Pancreas (tissue), 10 donors: ENCODE measurements at regions not wholly inside any gene's neighbourhood (a gene's known extent, or its start where the extent isn't known, plus 50 kb on each side); places are given as distances from the start of the nearest gene placed in this dataset.

ENCODE experiments used
- ATAC-seq, 4 donors: fragments of 200-7000 bp; cut with Tn5 transposase; one replicate each; pipeline versions ENCODE4 v1.8.0 to v1.9.1; 2020; ENCODE audit warnings: mild to moderate bottlenecking in 4 of 4, moderate library complexity in 4 of 4
- DNase-seq, 6 donors: peaks; one replicate each; pipeline ENCODE4 v3.0.0-alpha.2; 2020
- FAIRE-seq: peaks from 2 replicates; lab custom pipeline; 2012; peaks lifted over from hg19 to GRCh38; lab: Jason Lieb, UNC
- H3K27ac ChIP-seq, 4 donors: fragments of 200-600 bp; sonication (generic); 1 replicate in 3 of 4; 2 replicates in 1 of 4; pipeline versions ENCODE4 v1.5.0 to v1.8.0; 2020
- H3K27me3 ChIP-seq, 4 donors: fragments of 200-600 bp; one replicate each; pipeline ENCODE4 v1.8.0; 2021
- H3K36me3 ChIP-seq, 3 donors: fragments of 200-600 bp; sonication (generic) in 1 of 3; one replicate each; pipeline versions ENCODE4 v1.5.0 to v1.8.0; 2020 to 2021
- H3K4me1 ChIP-seq, 3 donors: fragments of 200-600 bp; one replicate each; pipeline ENCODE4 v1.8.0; 2021
- H3K4me3 ChIP-seq, 4 donors: fragments of 200-600 bp; sonication (generic) in 2 of 4; one replicate each; pipeline versions ENCODE4 v1.5.0 to v1.8.0; 2020 to 2021
- H3K9me3 ChIP-seq, 4 donors: fragments of 200-600 bp; one replicate each; pipeline ENCODE4 v1.8.0; 2021
- CTCF ChIP-seq, 4 donors: fragments of 200-600 bp; sonication (generic) in 3 of 4; IDR thresholded peaks; one replicate each; pipeline versions ENCODE4 v1.5.0 to v1.8.0; 2021; ENCODE audit warnings: antibody characterized with exemption in 4 of 4
- WGBS, 2 donors: extraction: QIAGEN DNeasy Blood & Tissue Kit; methylation state at CpG; one replicate each; pipeline ENCODE4 v1.1.7; 2013; 5-methylcytosine and 5-hydroxymethylcytosine counted together
- intact Hi-C, 3 donors: fragments of 100-400 bp; cut with DNase I; formaldehyde crosslinking; loops; one replicate each; pipeline versions ENCODE4 v1.11.1 to v1.14.2; 2022
- donor health status: healthy with polysubstance abuse.
- donor health status: DM: no; HTN: no; CAD: no; lungs with moderate emphysema.
- donor health status: DM: no; HTN: no; CAD: no.
- donor health status: control.
- donor health status: control.
- donor health status: Bipolar disorder and iron deficiency.
- donor health status: DM: yes; HTN: yes; CAD: no.
- donor health status: DM: no; HTN: no; CAD: no.
- donor health status: DM: no; HTN: no; CAD: no.
- donor health status: DM: yes; HTN: yes; CAD: no.

- DNase-seq (no peak), ATAC-seq (no peak), FAIRE-seq (no peak)
- 62 to 81% methylated on average over 4 of the region's 4 CpGs for WGBS, 2 donors
- Histone ChIP-seq H3K4me3 (no peak overlapping the region), H3K27me3 (no peaks in the 10 kb centered on the region), H3K27ac (no peak overlapping the region), H3K9me3 (no peaks in the 10 kb centered on the region), H3K36me3 (no peaks in the 10 kb centered on the region), H3K4me1 (no peaks in the 10 kb centered on the region)
- intact Hi-C loops = no loop called here
- no peak for TF ChIP-seq CTCF (IDR thresholded peaks at IDR 0.05)
Observed at GRCh38 chr13:103430368-103430767, 364.2 kb upstream of the SLC10A2 start.

GRCh38 chr13:103410002-103410401, 343.8 kb upstream of the SLC10A2 start:
- no peak for FAIRE-seq
- no peaks in the 10 kb centered on the region for H3K27me3 ChIP-seq
- ATAC-seq = no peak
- H3K4me3 ChIP-seq = no peak overlapping the region
- H3K27ac ChIP-seq = no peak overlapping the region
- no peaks in the 10 kb centered on the region for H3K36me3 ChIP-seq
- no peak for TF ChIP-seq CTCF (IDR thresholded peaks at IDR 0.05)
- no peaks in the 10 kb centered on the region for H3K4me1 ChIP-seq
- H3K9me3 ChIP-seq = no peaks in the 10 kb centered on the region
- intact Hi-C loops = no loop called here
- DNase-seq = no peak
- 27 to 32% methylated on average over 4 of the region's 4 CpGs for WGBS, 2 donors

- TF ChIP-seq CTCF (IDR thresholded peaks at IDR 0.05) = no peak
- FAIRE-seq (no peak), DNase-seq (no peak), ATAC-seq (no peak)
- intact Hi-C loops = no loop called here
- Histone ChIP-seq H3K9me3 (no peaks in the 10 kb centered on the region), H3K4me1 (no peaks in the 10 kb centered on the region), H3K27ac (no peak overlapping the region), H3K36me3 (no peaks in the 10 kb centered on the region), H3K4me3 (no peak overlapping the region), H3K27me3 (no peaks in the 10 kb centered on the region)
- 65 to 73% methylated on average over 5 of the region's 5 CpGs for WGBS, 2 donors
Observed at GRCh38 chr13:103406967-103407366, 340.8 kb upstream of the SLC10A2 start.

- no peak overlapping the region for H3K27ac ChIP-seq
- H3K4me3 ChIP-seq = no peak overlapping the region
- TF ChIP-seq CTCF (IDR thresholded peaks at IDR 0.05) = no peak
- H3K4me1 ChIP-seq = no peaks in the 10 kb centered on the region
- no peak for ATAC-seq
- H3K36me3 ChIP-seq = no peaks in the 10 kb centered on the region
- WGBS, 2 donors = 29 to 35% methylated on average over 2 of the region's 2 CpGs
- H3K27me3 ChIP-seq = no peaks in the 10 kb centered on the region
- intact Hi-C loops = no loop called here
- no peak for FAIRE-seq
- H3K9me3 ChIP-seq = no peaks in the 10 kb centered on the region
- no peak for DNase-seq
Observed at GRCh38 chr13:103405297-103405696, 339.1 kb upstream of the SLC10A2 start.

- FAIRE-seq = no peak
- H3K4me1 ChIP-seq = no peaks in the 10 kb centered on the region
- TF ChIP-seq CTCF (IDR thresholded peaks at IDR 0.05) = no peak
- intact Hi-C loops = no loop called here
- no peaks in the 10 kb centered on the region for H3K9me3 ChIP-seq
- ATAC-seq = no peak
- H3K36me3 ChIP-seq = no peaks in the 10 kb centered on the region
- H3K27ac ChIP-seq = no peak overlapping the region
- 36 to 47% methylated on average over 1 of the region's 1 CpG for WGBS, 2 donors
- no peak overlapping the region for H3K4me3 ChIP-seq
- no peak for DNase-seq
- H3K27me3 ChIP-seq = no peaks in the 10 kb centered on the region
Observed at GRCh38 chr13:103403814-103404213, 337.6 kb upstream of the SLC10A2 start.
